Neural progenitor cell (in vitro differentiated cells): ENCODE measurements at regions not wholly inside any gene's neighbourhood (a gene's known extent, or its start where the extent isn't known, plus 50 kb on each side); places are given as distances from the start of the nearest gene placed in this dataset.

ENCODE experiments used
- DNase-seq: peaks from one replicate; pipeline ENCODE4 v3.0.0-alpha.2; 2016; ENCODE audit warnings: low spot score
- H2AFZ ChIP-seq: fragments of 200-600 bp; sonication (generic); replicated peaks from 2 replicates; pipeline ENCODE4 v1.6.1; 2016; ENCODE audit warnings: antibody characterized with exemption
- H3F3A ChIP-seq: fragments of 200-600 bp; sonication (generic); 2 replicates; pipeline ENCODE4 v1.6.1; 2016; ENCODE audit warnings: antibody characterized with exemption, low read depth
- H3K27ac ChIP-seq: fragments of 200-600 bp; sonication (generic); 2 replicates; pipeline ENCODE4 v1.5.1; 2016; ENCODE audit warnings: mild to moderate bottlenecking
- H3K27me3 ChIP-seq: fragments of 200-600 bp; sonication (generic); 2 replicates; pipeline ENCODE4 v1.6.1; 2016; ENCODE audit warnings: mild to moderate bottlenecking, moderate library complexity
- H3K36me3 ChIP-seq: fragments of 200-600 bp; sonication (generic); 2 replicates; pipeline ENCODE4 v1.5.1; 2016
- H3K4me1 ChIP-seq: fragments of 200-600 bp; sonication (generic); 2 replicates; pipeline ENCODE4 v1.6.1; 2016; ENCODE audit warnings: mixed run types
- H3K4me2 ChIP-seq: fragments of 200-600 bp; sonication (generic); 2 replicates; pipeline ENCODE4 v1.6.1; 2016
- H3K4me3 ChIP-seq: fragments of 200-600 bp; sonication (generic); 2 replicates; pipeline ENCODE4 v1.5.1; 2016
- H3K79me2 ChIP-seq: fragments of 200-600 bp; sonication (generic); 2 replicates; pipeline ENCODE4 v1.6.1; 2016; ENCODE audit warnings: low read depth
- H3K9ac ChIP-seq: fragments of 200-600 bp; sonication (generic); 2 replicates; pipeline ENCODE4 v1.6.1; 2016
- H3K9me3 ChIP-seq: fragments of 200-600 bp; sonication (generic); 2 replicates; pipeline ENCODE4 v1.5.1; 2016; ENCODE audit warnings: low read depth
- H4K20me1 ChIP-seq: fragments of 200-600 bp; sonication (generic); 2 replicates; pipeline ENCODE4 v1.6.1; 2016; ENCODE audit warnings: low read depth
- H3K27ac Mint-ChIP-seq: 3 replicates; pipeline ENCODE4 v1.8.0; 2021; ENCODE audit warnings: mixed read lengths
- H3K27me3 Mint-ChIP-seq: 2 replicates; pipeline ENCODE4 v1.8.0; 2022; ENCODE audit warnings: low read depth, mild to moderate bottlenecking, inconsistent platforms, moderate library complexity, mixed read lengths; ENCODE audit not compliant: insufficient read depth
- H3K36me3 Mint-ChIP-seq: 3 replicates; pipeline ENCODE4 v1.8.0; 2021; ENCODE audit warnings: mixed read lengths
- H3K4me1 Mint-ChIP-seq: 3 replicates; pipeline ENCODE4 v1.8.0; 2021; ENCODE audit warnings: mixed read lengths
- H3K4me3 Mint-ChIP-seq: 3 replicates; pipeline ENCODE4 v1.8.0; 2021; ENCODE audit warnings: mild to moderate bottlenecking, moderate library complexity, mixed read lengths
- H3K9me3 Mint-ChIP-seq: 3 replicates; pipeline ENCODE4 v1.8.0; 2020; ENCODE audit warnings: mixed read lengths
- CTCF ChIP-seq: fragments of 200-600 bp; sonication (generic); IDR thresholded peaks from 2 replicates; pipeline ENCODE4 v1.5.1; 2017; ENCODE audit warnings: antibody characterized with exemption, mild to moderate bottlenecking
- EZH2 ChIP-seq: fragments of 200-600 bp; sonication (generic); IDR thresholded peaks from 2 replicates; pipeline ENCODE4 v1.6.1; 2017; ENCODE audit warnings: antibody characterized with exemption, mild to moderate bottlenecking, moderate library complexity
- EZH2phosphoT487 ChIP-seq: fragments of 200-600 bp; sonication (generic); IDR thresholded peaks from 2 replicates; pipeline ENCODE4 v1.6.1; 2017; ENCODE audit warnings: antibody characterized with exemption

- no peak overlapping the region for H3K9ac ChIP-seq
- Mint-ChIP-seq H3K9me3 (no peaks in the 10 kb centered on the region), H3K4me3 (no peak overlapping the region), H3K4me1 (peaks cover 11% of the 10 kb centered on the region), H3K36me3 (no peaks in the 10 kb centered on the region), H3K27me3 (peaks cover 3% of the 10 kb centered on the region), H3K27ac (no peak overlapping the region)
- H3K4me1 ChIP-seq: peaks cover 12% of the 10 kb centered on the region
- H2AFZ ChIP-seq: no peak overlapping the region
- DNase-seq: no peak
- H3K4me3 ChIP-seq: no peak overlapping the region
- H3K27ac ChIP-seq: no peak overlapping the region
- no peaks in the 10 kb centered on the region for H3K36me3 ChIP-seq
- no peaks in the 10 kb centered on the region for H4K20me1 ChIP-seq
- no peak overlapping the region for H3K4me2 ChIP-seq
- no peaks in the 10 kb centered on the region for H3K27me3 ChIP-seq
- H3K9me3 ChIP-seq: no peaks in the 10 kb centered on the region
- H3K79me2 ChIP-seq: no peaks in the 10 kb centered on the region
- TF ChIP-seq EZH2 (no peak), CTCF (no peak), EZH2phosphoT487 (no peak)
- H3F3A ChIP-seq: peaks cover 7% of the 10 kb centered on the region
Measured at GRCh38 chr9:108631496-108632285, 224.1 kb downstream of the ACTL7B start.

GRCh38 chr9:108628316-108628715 is 227.5 kb downstream of the ACTL7B start:
- Histone ChIP-seq H3K4me2 (no peak overlapping the region), H3K9ac (no peak overlapping the region), H3K36me3 (no peaks in the 10 kb centered on the region), H3F3A (no peaks in the 10 kb centered on the region), H3K27ac (no peak overlapping the region), H3K27me3 (no peaks in the 10 kb centered on the region), H3K9me3 (no peaks in the 10 kb centered on the region), H3K4me3 (no peak overlapping the region), H4K20me1 (no peaks in the 10 kb centered on the region), H3K79me2 (no peaks in the 10 kb centered on the region), H3K4me1 (no peaks in the 10 kb centered on the region), H2AFZ (no peak overlapping the region)
- H3K4me3 Mint-ChIP-seq: no peak overlapping the region
- TF ChIP-seq EZH2: no peak
- no peak for TF ChIP-seq CTCF
- TF ChIP-seq EZH2phosphoT487: no peak
- no peak overlapping the region for H3K27ac Mint-ChIP-seq
- H3K4me1 Mint-ChIP-seq: no peaks in the 10 kb centered on the region
- DNase-seq: no peak
- H3K27me3 Mint-ChIP-seq: peaks cover 2% of the 10 kb centered on the region
- H3K36me3 Mint-ChIP-seq: no peaks in the 10 kb centered on the region
- H3K9me3 Mint-ChIP-seq: no peaks in the 10 kb centered on the region

GRCh38 chr9:108626743-108627142 is 229.0 kb downstream of the ACTL7B start:
- Histone ChIP-seq H3K9ac (no peak overlapping the region), H3K27ac (no peak overlapping the region), H3K4me1 (no peaks in the 10 kb centered on the region), H3K36me3 (no peaks in the 10 kb centered on the region), H3F3A (no peaks in the 10 kb centered on the region), H3K4me2 (no peak overlapping the region), H2AFZ (no peak overlapping the region), H4K20me1 (no peaks in the 10 kb centered on the region), H3K9me3 (no peaks in the 10 kb centered on the region), H3K27me3 (no peaks in the 10 kb centered on the region), H3K4me3 (no peak overlapping the region), H3K79me2 (no peaks in the 10 kb centered on the region)
- Mint-ChIP-seq H3K36me3 (no peaks in the 10 kb centered on the region), H3K4me3 (no peak overlapping the region), H3K27ac (no peak overlapping the region), H3K4me1 (no peaks in the 10 kb centered on the region), H3K9me3 (no peaks in the 10 kb centered on the region), H3K27me3 (peaks cover 2% of the 10 kb centered on the region)
- TF ChIP-seq CTCF (no peak), EZH2 (no peak), EZH2phosphoT487 (no peak)
- DNase-seq: no peak
